ENCODE measurements at regions not wholly inside any gene's neighbourhood (a gene's known extent, or its start where the extent isn't known, plus 50 kb on each side); places are given as distances from the start of the nearest gene placed in this dataset.

DNA sequence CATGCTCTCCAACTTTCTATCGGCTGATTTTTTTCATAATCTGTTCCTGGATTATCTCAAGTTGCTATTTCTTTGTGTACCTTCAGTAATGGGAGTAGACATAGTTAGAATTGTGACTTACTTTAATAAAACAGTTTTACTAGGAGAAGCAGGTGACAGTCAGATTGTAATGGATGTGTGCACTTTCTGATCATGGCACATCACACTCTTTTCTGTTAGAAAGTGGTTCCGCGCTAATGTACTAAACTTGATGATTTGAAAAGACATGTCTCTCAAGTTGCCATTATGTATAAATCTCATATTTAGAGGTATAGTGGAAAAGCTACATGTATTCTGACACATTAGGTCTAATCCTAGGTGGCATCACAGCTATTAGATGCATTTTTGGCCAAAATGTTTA lies 121.3 kb upstream of the CDH8 start:
- H3K36me3 ChIP-seq (ENCODE audit: control insufficient read depth, low read length): no peaks in the 10 kb centered on the region
- H3K27me3 ChIP-seq (ENCODE audit: control insufficient read depth, low read length): no peaks in the 10 kb centered on the region
- H3K79me2 ChIP-seq (ENCODE audit: control insufficient read depth, low read length): no peaks in the 10 kb centered on the region
- H3K9me2 ChIP-seq (replicated peaks; ENCODE audit: control insufficient read depth, low read length): no peaks in the 10 kb centered on the region
- H3K27ac ChIP-seq (ENCODE audit: low read depth, low read length): no peak overlapping the region
- no peaks in the 10 kb centered on the region for H3K9me3 ChIP-seq (ENCODE audit: control insufficient read depth, insufficient read depth, low read length)
- TF ChIP-seq EZH2phosphoT487 (IDR thresholded peaks at IDR 0.05; ENCODE audit: borderline replicate concordance, low read length): no peak
- TF ChIP-seq, protein P1, sequence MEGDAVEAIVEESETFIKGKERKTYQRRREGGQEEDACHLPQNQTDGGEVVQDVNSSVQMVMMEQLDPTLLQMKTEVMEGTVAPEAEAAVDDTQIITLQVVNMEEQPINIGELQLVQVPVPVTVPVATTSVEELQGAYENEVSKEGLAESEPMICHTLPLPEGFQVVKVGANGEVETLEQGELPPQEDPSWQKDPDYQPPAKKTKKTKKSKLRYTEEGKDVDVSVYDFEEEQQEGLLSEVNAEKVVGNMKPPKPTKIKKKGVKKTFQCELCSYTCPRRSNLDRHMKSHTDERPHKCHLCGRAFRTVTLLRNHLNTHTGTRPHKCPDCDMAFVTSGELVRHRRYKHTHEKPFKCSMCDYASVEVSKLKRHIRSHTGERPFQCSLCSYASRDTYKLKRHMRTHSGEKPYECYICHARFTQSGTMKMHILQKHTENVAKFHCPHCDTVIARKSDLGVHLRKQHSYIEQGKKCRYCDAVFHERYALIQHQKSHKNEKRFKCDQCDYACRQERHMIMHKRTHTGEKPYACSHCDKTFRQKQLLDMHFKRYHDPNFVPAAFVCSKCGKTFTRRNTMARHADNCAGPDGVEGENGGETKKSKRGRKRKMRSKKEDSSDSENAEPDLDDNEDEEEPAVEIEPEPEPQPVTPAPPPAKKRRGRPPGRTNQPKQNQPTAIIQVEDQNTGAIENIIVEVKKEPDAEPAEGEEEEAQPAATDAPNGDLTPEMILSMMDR (IDR thresholded peaks at IDR 0.05; ENCODE audit: low read depth, low read length, poor library complexity, severe bottlenecking): no peak
- no peaks in the 10 kb centered on the region for H4K20me1 ChIP-seq (ENCODE audit: control insufficient read depth, insufficient read depth, low read depth, low read length)
- H3K4me1 ChIP-seq (ENCODE audit: control insufficient read depth, low read length): no peaks in the 10 kb centered on the region
- H3F3A ChIP-seq (ENCODE audit: control insufficient read depth, insufficient read depth): no peaks in the 10 kb centered on the region
- H3K4me2 ChIP-seq (ENCODE audit: low read length): no peak overlapping the region
- no peak overlapping the region for H3K4me3 ChIP-seq (ENCODE audit: low read length)

DNA sequence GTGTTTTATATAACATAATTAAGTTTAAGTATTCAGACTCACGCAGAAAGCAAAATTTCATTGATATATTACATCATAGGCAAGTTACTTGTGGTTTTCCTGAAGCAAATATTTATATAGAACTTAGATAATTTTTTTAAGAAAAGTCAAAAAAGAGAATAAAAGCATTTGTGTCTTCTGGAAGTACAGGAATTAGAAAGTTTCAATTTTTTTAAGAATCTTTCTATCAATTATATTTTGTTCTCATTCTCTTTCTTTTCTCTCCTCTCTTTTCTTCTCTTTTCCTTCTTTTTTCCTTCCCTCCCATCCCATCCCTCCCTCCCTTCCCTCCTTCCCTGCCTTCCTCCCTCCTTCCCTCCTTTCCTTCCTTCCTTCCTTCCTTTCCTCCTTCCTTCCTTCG lies 120.7 kb upstream of the CDH8 start:
- no peaks in the 10 kb centered on the region for H4K20me1 ChIP-seq (ENCODE audit: control insufficient read depth, insufficient read depth, low read depth, low read length)
- H3K36me3 ChIP-seq (ENCODE audit: control insufficient read depth, low read length): no peaks in the 10 kb centered on the region
- TF ChIP-seq EZH2phosphoT487 (IDR thresholded peaks at IDR 0.05; ENCODE audit: borderline replicate concordance, low read length): no peak
- TF ChIP-seq, protein P1 (IDR thresholded peaks at IDR 0.05; ENCODE audit: low read depth, low read length, poor library complexity, severe bottlenecking): no peak
- H3K27ac ChIP-seq (ENCODE audit: low read depth, low read length): no peak overlapping the region
- H3K79me2 ChIP-seq (ENCODE audit: control insufficient read depth, low read length): no peaks in the 10 kb centered on the region
- no peaks in the 10 kb centered on the region for H3K27me3 ChIP-seq (ENCODE audit: control insufficient read depth, low read length)
- H3F3A ChIP-seq (ENCODE audit: control insufficient read depth, insufficient read depth): no peaks in the 10 kb centered on the region
- H3K9me2 ChIP-seq (replicated peaks; ENCODE audit: control insufficient read depth, low read length): no peaks in the 10 kb centered on the region
- no peaks in the 10 kb centered on the region for H3K9me3 ChIP-seq (ENCODE audit: control insufficient read depth, insufficient read depth, low read length)
- H3K4me1 ChIP-seq (ENCODE audit: control insufficient read depth, low read length): no peaks in the 10 kb centered on the region
- H3K4me2 ChIP-seq (ENCODE audit: low read length): no peak overlapping the region
- H3K4me3 ChIP-seq (ENCODE audit: low read length): no peak overlapping the region

DNA sequence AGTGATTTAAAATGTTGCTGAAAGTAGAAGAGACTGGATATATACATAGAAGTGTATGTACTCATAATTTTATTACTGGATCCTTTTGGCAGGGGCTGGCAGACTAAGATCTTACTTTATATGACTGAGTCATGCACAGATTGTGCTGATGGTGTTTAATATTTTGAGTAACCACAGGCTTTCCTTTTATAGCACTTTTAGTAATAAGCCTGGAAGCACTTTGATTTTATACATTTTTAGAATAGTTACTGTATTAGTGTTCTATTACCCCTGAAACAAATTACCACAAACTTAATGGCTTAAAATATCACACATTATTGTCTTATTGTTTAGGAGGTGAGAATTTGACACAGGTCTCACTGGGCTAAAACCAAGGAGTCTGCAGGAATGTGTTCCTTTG lies 113.4 kb upstream of the CDH8 start:
- H3K4me2 ChIP-seq (ENCODE audit: low read length): no peak overlapping the region
- no peaks in the 10 kb centered on the region for H4K20me1 ChIP-seq (ENCODE audit: control insufficient read depth, insufficient read depth, low read depth, low read length)
- H3K4me3 ChIP-seq (ENCODE audit: low read length): no peak overlapping the region
- H3K36me3 ChIP-seq (ENCODE audit: control insufficient read depth, low read length): no peaks in the 10 kb centered on the region
- H3F3A ChIP-seq (ENCODE audit: control insufficient read depth, insufficient read depth): no peaks in the 10 kb centered on the region
- no peaks in the 10 kb centered on the region for H3K4me1 ChIP-seq (ENCODE audit: control insufficient read depth, low read length)
- no peaks in the 10 kb centered on the region for H3K27me3 ChIP-seq (ENCODE audit: control insufficient read depth, low read length)
- no peaks in the 10 kb centered on the region for H3K9me3 ChIP-seq (ENCODE audit: control insufficient read depth, insufficient read depth, low read length)
- no peaks in the 10 kb centered on the region for H3K9me2 ChIP-seq (replicated peaks; ENCODE audit: control insufficient read depth, low read length)
- no peaks in the 10 kb centered on the region for H3K79me2 ChIP-seq (ENCODE audit: control insufficient read depth, low read length)
- H3K27ac ChIP-seq (ENCODE audit: low read depth, low read length): no peak overlapping the region
- TF ChIP-seq EZH2phosphoT487 (IDR thresholded peaks at IDR 0.05; ENCODE audit: borderline replicate concordance, low read length): no peak
- TF ChIP-seq, protein P1 (IDR thresholded peaks at IDR 0.05; ENCODE audit: low read depth, low read length, poor library complexity, severe bottlenecking): no peak

DNA sequence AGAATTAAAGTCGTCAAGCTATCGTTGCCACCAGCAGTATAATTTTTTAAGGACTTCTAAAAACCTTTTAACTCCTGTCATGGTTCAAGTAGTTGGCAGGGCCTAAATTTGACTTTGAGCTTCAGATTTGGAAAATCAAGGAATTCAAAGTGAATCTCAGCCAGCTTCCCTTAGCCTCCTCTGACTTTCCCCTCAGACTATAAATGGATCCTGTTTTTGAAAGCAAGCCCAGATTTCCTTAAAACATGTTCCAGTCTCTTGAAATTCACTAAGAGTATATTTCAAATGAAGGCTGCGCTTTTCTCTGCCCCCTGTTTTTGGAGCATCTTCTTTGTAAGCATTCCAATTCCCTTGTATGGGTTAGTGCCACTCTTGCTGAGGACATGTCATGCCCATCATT lies 101.8 kb upstream of the CDH8 start:
- Histone ChIP-seq H4K20me1 (ENCODE audit: control insufficient read depth, insufficient read depth, low read depth, low read length) (no peaks in the 10 kb centered on the region), H3K4me2 (ENCODE audit: low read length) (no peak overlapping the region), H3K4me3 (ENCODE audit: low read length) (no peak overlapping the region), H3K9me2 (replicated peaks; ENCODE audit: control insufficient read depth, low read length) (no peaks in the 10 kb centered on the region), H3K79me2 (ENCODE audit: control insufficient read depth, low read length) (no peaks in the 10 kb centered on the region), H3F3A (ENCODE audit: control insufficient read depth, insufficient read depth) (no peaks in the 10 kb centered on the region), H3K27ac (ENCODE audit: low read depth, low read length) (no peak overlapping the region), H3K9me3 (ENCODE audit: control insufficient read depth, insufficient read depth, low read length) (no peaks in the 10 kb centered on the region), H3K4me1 (ENCODE audit: control insufficient read depth, low read length) (no peaks in the 10 kb centered on the region), H3K36me3 (ENCODE audit: control insufficient read depth, low read length) (no peaks in the 10 kb centered on the region), H3K27me3 (ENCODE audit: control insufficient read depth, low read length) (no peaks in the 10 kb centered on the region)
- TF ChIP-seq EZH2phosphoT487 (IDR thresholded peaks at IDR 0.05; ENCODE audit: borderline replicate concordance, low read length): no peak

Measured in DOHH2 (cell line).